Activated CD8-positive, alpha-beta memory T cell treated with anti-CD3 and anti-CD28 coated beads, Interleukin-2, amount 10 ng/mL, durations not matched to agents 7 days and 5 days (primary cell): ENCODE measurements at regions not wholly inside any gene's neighbourhood (a gene's known extent, or its start where the extent isn't known, plus 50 kb on each side); places are given as distances from the start of the nearest gene placed in this dataset.
"Not testable (repeated sequence)": the region's sequence is repeated elsewhere in the genome, so short reads cannot be mapped to it uniquely, and the experiment has no call there.

ENCODE experiments used
- ATAC-seq: fragments of 150-1000 bp; cut with Tn5 transposase; one replicate; pipeline ENCODE4 v1.10.0; 2021; ENCODE audit warnings: moderate library complexity
- CTCF ChIA-PET: fragments of 350-600 bp; sonication (Branson Sonifier 250); formaldehyde crosslinking; loops from one replicate; lab custom pipeline; 2021; ENCODE audit warnings: antibody characterized with exemption; lab: Charles Lee
- DNase-seq: peaks from one replicate; pipeline ENCODE4 v3.0.0-alpha.2; 2020
- H3K27ac Mint-ChIP-seq: one replicate; pipeline ENCODE4 v1.8.0; 2021; ENCODE audit warnings: mild to moderate bottlenecking, mixed read lengths
- H3K27me3 Mint-ChIP-seq: one replicate; pipeline ENCODE4 v1.8.0; 2021; ENCODE audit warnings: mixed read lengths
- H3K36me3 Mint-ChIP-seq: one replicate; pipeline ENCODE4 v1.8.0; 2021; ENCODE audit warnings: mild to moderate bottlenecking, mixed read lengths
- H3K4me1 Mint-ChIP-seq: one replicate; pipeline ENCODE4 v1.8.0; 2021; ENCODE audit warnings: mixed read lengths
- H3K4me3 Mint-ChIP-seq: one replicate; pipeline ENCODE4 v1.8.0; 2021; ENCODE audit warnings: mild to moderate bottlenecking, moderate library complexity, mixed read lengths
- H3K9me3 Mint-ChIP-seq: one replicate; pipeline ENCODE4 v1.8.0; 2022; ENCODE audit warnings: low read depth, mixed read lengths

DNA sequence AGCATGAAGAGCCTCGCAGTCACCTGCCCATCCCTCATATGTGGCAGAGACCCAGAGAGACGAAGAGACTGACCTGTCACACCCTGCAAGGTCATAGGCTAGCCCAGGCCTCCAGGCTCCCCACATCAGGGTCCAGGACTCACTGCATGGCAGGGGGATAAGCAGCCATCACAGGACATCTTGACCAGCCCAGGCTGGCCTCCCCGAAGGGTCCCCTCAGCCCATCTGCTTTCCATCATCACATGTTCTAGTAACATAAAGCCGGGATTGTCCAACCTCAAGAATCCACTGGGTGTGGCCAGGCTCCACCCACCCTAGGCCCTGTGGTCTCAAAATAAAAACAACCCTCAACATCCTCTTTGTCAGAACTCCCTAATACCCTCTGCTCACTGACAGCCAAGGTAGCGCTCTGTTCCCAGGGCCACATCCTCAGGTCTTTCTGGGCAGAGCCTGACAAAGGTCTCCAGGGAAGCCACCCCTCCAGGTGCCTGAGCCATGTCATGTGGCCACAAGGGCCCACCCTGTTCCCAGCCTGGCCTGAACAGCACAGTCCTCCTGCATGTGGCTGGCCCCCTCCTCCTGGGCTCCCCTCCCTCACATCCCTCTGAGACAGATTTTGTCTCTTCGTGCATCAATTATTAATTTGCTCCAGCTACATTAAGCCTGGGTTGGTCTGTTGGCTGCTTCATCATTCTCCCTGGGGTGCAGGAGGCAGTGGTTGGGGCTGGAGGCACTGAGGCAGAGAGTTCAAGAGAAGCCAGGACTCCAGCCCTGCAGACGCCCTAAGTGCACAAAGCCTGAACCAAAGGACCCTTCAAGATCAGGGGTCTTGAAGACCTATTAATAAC, 131.8 kb upstream of the UNC5B start:
- peak; percentile 34 for DNase-seq
- Mint-ChIP-seq H3K27ac (no peak overlapping the region), H3K36me3 (no peaks in the 10 kb centered on the region), H3K4me3 (no peak overlapping the region), H3K9me3 (no peaks in the 10 kb centered on the region), H3K27me3 (no peaks in the 10 kb centered on the region), H3K4me1 (no peaks in the 10 kb centered on the region)
- no peak for ATAC-seq
- CTCF ChIA-PET = no interaction called here

DNA sequence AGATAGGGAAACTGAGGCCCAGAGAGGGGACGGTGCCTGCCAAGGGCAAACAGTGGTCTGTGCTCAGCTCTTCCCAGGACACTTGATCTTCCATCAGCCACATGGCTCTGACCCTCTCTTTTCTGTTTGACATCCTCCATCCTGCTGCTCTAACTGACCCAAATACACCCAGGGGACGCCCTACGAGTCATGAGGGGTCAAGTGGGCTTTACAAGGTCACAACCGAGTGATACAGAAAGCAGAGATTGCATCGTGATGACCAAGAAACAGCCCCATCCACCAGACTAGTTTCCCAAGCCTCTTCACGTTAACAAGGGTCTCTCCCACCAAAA, 131.2 kb upstream of the UNC5B start:
- ATAC-seq (no peak), DNase-seq (peak; percentile 11)
- Mint-ChIP-seq H3K9me3 (no peaks in the 10 kb centered on the region), H3K4me3 (no peak overlapping the region), H3K27ac (no peak overlapping the region), H3K36me3 (no peaks in the 10 kb centered on the region), H3K4me1 (no peaks in the 10 kb centered on the region), H3K27me3 (no peaks in the 10 kb centered on the region)
- CTCF ChIA-PET = no interaction called here

DNA sequence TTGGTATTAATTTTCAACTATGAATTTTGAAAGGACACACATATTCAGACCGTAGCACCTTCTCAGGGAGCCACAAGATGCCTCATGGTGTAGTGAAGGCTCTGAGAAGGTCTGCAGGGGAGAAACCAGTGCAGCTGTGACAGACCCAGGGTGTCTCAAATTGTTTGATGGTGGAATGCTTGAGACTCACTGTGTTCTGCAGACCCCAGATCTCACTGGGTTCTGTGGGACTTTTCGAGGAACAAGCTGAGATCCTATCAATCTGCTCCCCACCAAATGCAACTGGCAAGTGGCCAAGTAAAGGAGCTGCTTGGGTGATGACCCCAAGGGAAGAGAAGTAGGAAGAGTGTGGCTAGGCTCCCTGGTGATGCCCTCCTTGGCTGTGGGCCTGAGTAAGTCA, 130.5 kb upstream of the UNC5B start:
- no peak overlapping the region for H3K27ac Mint-ChIP-seq
- CTCF ChIA-PET = no interaction called here
- peak; percentile 28 for DNase-seq
- H3K4me3 Mint-ChIP-seq = no peak overlapping the region
- H3K36me3 Mint-ChIP-seq = no peaks in the 10 kb centered on the region
- no peaks in the 10 kb centered on the region for H3K27me3 Mint-ChIP-seq
- no peaks in the 10 kb centered on the region for H3K4me1 Mint-ChIP-seq
- no peak for ATAC-seq
- no peaks in the 10 kb centered on the region for H3K9me3 Mint-ChIP-seq

DNA sequence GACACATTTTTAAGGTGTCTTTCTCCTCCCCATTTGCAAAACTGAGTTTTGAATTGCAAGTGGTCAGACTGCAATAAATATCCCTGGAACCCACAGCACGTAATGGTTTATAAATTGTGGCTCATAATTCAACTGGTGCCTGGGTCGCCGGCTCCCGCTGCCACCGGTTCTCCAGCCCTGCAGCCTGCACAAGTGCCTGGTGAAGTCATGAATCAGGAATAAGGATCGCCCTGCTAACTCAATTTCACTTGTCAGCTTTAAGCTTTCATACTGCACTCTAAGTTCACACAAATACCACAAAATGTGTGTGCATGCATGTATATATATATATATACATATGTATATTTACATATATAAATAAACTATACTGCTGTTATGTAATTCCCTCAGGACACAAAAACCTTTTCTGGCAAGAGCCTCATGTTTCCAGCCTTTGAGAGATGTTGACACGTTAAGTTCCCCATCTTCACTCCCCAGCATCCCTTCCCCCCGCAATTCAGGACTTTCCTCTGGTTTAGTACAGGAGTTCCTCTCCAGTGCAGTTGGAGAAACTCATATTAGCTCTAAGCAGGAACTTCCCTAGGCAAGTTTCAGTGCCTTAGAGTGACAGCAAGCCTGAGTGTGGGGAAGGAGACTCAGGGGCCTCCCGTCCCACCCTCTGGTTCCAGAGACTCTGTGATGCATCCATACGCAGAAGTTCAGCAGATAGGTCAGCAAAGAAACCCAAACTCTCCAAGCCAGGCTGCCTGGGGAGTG, 129.2 kb upstream of the UNC5B start:
- Mint-ChIP-seq H3K36me3 (no peaks in the 10 kb centered on the region), H3K27me3 (no peaks in the 10 kb centered on the region), H3K4me3 (no peak overlapping the region), H3K4me1 (no peaks in the 10 kb centered on the region), H3K9me3 (no peaks in the 10 kb centered on the region), H3K27ac (no peak overlapping the region)
- DNase-seq (peak; percentile 30), ATAC-seq (no peak)
- CTCF ChIA-PET = no interaction called here

DNA sequence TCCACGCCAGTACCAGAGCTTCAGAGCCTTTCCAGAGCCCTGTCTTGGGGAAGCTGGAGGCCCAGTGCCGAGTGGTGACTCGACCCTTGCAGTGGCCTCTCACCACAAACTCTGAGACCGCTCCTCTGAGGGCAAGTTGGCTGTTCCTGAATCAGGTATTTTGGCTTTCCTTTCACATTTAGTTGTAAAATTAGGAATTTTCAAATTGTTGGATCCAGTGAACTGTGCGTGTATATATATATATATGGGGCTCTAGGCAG, 128.7 kb upstream of the UNC5B start:
- Mint-ChIP-seq H3K27ac (no peak overlapping the region), H3K9me3 (no peaks in the 10 kb centered on the region), H3K36me3 (no peaks in the 10 kb centered on the region), H3K4me3 (no peak overlapping the region), H3K27me3 (no peaks in the 10 kb centered on the region), H3K4me1 (no peaks in the 10 kb centered on the region)
- CTCF ChIA-PET = no interaction called here
- peak; percentile 25 for DNase-seq
- ATAC-seq = no peak

DNA sequence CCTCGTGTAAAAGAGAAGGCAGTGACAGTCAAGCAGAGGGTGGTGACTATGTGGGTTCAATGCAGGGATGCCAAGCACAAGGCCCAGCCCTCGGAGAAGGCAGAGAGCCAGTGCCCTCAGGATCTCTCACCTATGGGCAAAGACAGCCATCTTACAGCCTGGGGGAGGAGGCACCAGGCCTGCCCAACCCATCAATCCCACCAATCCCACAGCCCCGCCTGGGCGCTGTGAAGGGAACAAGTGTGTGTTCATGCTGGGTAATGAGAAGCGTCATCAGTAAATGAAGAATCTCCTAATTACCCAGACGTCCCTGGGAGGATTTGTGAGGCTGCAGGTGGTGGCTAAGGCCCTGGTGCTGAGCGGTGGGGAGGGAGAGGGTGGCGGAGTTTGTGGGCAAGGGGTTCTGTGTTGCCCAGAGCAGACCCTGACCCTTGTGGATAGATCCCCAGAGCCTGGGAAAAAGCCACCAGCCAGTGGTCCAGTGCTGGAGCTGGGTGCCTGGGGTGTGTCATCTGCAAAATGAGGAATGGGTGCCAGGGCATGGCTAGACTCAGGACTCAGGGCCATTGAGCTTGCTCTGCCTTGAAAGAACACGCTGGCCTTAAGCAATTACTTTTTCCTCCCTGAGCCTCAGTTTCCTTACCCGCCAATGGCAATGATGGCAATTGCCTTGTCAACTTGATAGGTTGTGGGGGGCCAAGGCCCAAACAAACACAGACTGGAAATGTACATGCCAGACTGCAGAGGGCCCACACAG, 128.1 kb upstream of the UNC5B start:
- no peak overlapping the region for H3K27ac Mint-ChIP-seq
- CTCF ChIA-PET = no interaction called here
- H3K9me3 Mint-ChIP-seq = no peaks in the 10 kb centered on the region
- DNase-seq (peak; percentile 30), ATAC-seq (no peak)
- no peaks in the 10 kb centered on the region for H3K4me1 Mint-ChIP-seq
- no peaks in the 10 kb centered on the region for H3K27me3 Mint-ChIP-seq
- no peak overlapping the region for H3K4me3 Mint-ChIP-seq
- no peaks in the 10 kb centered on the region for H3K36me3 Mint-ChIP-seq

GRCh38 chr10:71084818-71085126, 127.6 kb upstream of the UNC5B start:
- Mint-ChIP-seq H3K4me3 (no peak overlapping the region), H3K27me3 (no peaks in the 10 kb centered on the region), H3K36me3 (no peaks in the 10 kb centered on the region), H3K9me3 (no peaks in the 10 kb centered on the region), H3K27ac (no peak overlapping the region), H3K4me1 (no peaks in the 10 kb centered on the region)
- DNase-seq (peak; percentile 5), ATAC-seq (no peak)
- CTCF ChIA-PET = no interaction called here

GRCh38 chr10:71085689-71086438, 126.5 kb upstream of the UNC5B start:
- Mint-ChIP-seq H3K36me3 (no peaks in the 10 kb centered on the region), H3K9me3 (no peaks in the 10 kb centered on the region), H3K27me3 (no peaks in the 10 kb centered on the region), H3K27ac (no peak overlapping the region), H3K4me3 (no peak overlapping the region), H3K4me1 (no peaks in the 10 kb centered on the region)
- DNase-seq (peak; percentile 26), ATAC-seq (no peak)
- CTCF ChIA-PET = no interaction called here

- Mint-ChIP-seq H3K36me3 (no peaks in the 10 kb centered on the region), H3K27ac (no peak overlapping the region), H3K4me1 (no peaks in the 10 kb centered on the region), H3K9me3 (no peaks in the 10 kb centered on the region), H3K4me3 (no peak overlapping the region), H3K27me3 (no peaks in the 10 kb centered on the region)
- CTCF ChIA-PET = interaction anchor here (0.5 kb wide), 1 partner anchor 38 kb away, joined by 3 read pairs; no protein-coding TSS in a partner anchor
- DNase-seq = peak; percentile 16
- ATAC-seq = no peak
Observed at GRCh38 chr10:71086439-71087080, 125.8 kb upstream of the UNC5B start.

GRCh38 chr10:71087622-71088021, 124.7 kb upstream of the UNC5B start:
- ATAC-seq (no peak), DNase-seq (no peak)
- CTCF ChIA-PET = no interaction called here
- Mint-ChIP-seq H3K36me3 (no peaks in the 10 kb centered on the region), H3K9me3 (no peaks in the 10 kb centered on the region), H3K4me1 (no peaks in the 10 kb centered on the region), H3K4me3 (no peak overlapping the region), H3K27ac (no peak overlapping the region), H3K27me3 (no peaks in the 10 kb centered on the region)

DNA sequence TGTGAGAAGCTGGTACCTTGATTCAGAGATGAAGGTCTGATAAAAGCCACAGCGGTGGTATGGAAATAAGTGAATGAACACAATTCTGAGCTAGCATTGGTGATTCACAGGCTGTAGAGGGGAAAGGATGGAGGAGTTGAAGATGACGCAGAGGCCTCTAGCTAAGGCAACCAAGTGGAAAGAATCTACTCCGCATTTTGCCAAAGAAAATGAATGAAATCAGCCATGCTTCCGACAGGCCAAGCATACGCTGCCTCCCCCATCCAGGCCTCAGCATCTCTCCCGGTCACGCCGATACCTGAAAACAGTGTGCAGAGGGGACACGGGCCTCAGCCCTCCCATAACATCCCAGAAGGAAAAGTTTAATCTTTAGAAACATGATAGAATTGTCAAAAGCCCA, 124.3 kb upstream of the UNC5B start:
- CTCF ChIA-PET = no interaction called here
- Mint-ChIP-seq H3K36me3 (no peaks in the 10 kb centered on the region), H3K4me3 (no peak overlapping the region), H3K27ac (no peak overlapping the region), H3K27me3 (no peaks in the 10 kb centered on the region), H3K4me1 (no peaks in the 10 kb centered on the region), H3K9me3 (no peaks in the 10 kb centered on the region)
- DNase-seq (no peak), ATAC-seq (no peak)

GRCh38 chr10:71088578-71088977, 123.8 kb upstream of the UNC5B start:
- H3K27ac Mint-ChIP-seq, CTCF ChIA-PET: not testable (repeated sequence)

DNA sequence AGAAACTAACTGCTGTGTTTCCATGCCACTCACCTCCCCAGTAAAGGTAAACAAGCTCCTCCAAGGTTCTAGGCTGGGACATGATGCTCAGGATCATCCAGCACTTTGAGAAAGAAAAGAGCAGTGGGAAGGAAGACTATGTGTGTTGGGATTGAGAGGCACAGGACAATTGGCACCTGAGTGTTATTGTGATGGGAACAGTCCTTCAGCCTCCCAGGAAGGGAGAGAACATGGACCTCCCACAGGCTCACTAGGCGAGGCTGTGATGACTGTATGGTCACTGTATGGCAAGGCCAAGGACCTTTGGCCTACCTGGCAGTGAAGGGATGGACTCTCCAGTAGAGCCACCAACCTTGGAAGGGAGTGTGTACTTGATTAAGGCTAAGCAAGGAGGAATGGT, 123.2 kb upstream of the UNC5B start:
- CTCF ChIA-PET = no interaction called here
- Mint-ChIP-seq H3K4me3 (no peak overlapping the region), H3K27me3 (no peaks in the 10 kb centered on the region), H3K9me3 (no peaks in the 10 kb centered on the region), H3K36me3 (no peaks in the 10 kb centered on the region), H3K4me1 (no peaks in the 10 kb centered on the region), H3K27ac (no peak overlapping the region)
- DNase-seq (peak; percentile 27), ATAC-seq (no peak)

More at GRCh38 chr10:71088578-71088977, 123.8 kb upstream of the UNC5B start:
- not testable (repeated sequence) for H3K36me3 Mint-ChIP-seq, ATAC-seq, H3K4me3 Mint-ChIP-seq, DNase-seq, H3K27me3 Mint-ChIP-seq, H3K4me1 Mint-ChIP-seq, H3K9me3 Mint-ChIP-seq
